Keratinocyte (primary cell): ENCODE measurements at regions not wholly inside any gene's neighbourhood (a gene's known extent, or its start where the extent isn't known, plus 50 kb on each side); places are given as distances from the start of the nearest gene placed in this dataset.

Experiments used
- DNase-seq: peaks from one replicate; pipeline ENCODE4 v3.0.0-alpha.2; 2011; ENCODE audit warnings: low read depth, missing footprints, low spot score
- FAIRE-seq: peaks from 2 replicates; lab custom pipeline; 2011; peaks lifted over from hg19 to GRCh38; lab: Jason Lieb, UNC
- H2AFZ ChIP-seq: 2 replicates; pipeline ENCODE4 v1.6.0; 2012; ENCODE audit warnings: low read length, control low read depth, inconsistent platforms; ENCODE audit not compliant: control insufficient read depth
- H3K27ac ChIP-seq: 2 replicates; pipeline ENCODE4 v1.5.1; 2011; ENCODE audit warnings: low read length; ENCODE audit not compliant: control insufficient read depth, insufficient read depth
- H3K27me3 ChIP-seq: 3 replicates; pipeline ENCODE4 v1.6.0; 2011; ENCODE audit warnings: low read length; ENCODE audit not compliant: control insufficient read depth, insufficient read depth; ENCODE audit errors: extremely low read depth
- H3K36me3 ChIP-seq, 2 experiments: 2 replicates in 1 of 2; 3 replicates in 1 of 2; pipeline ENCODE4 v1.5.1; 2011; ENCODE audit warnings: low read length in 2 of 2, mild to moderate bottlenecking in 1 of 2; ENCODE audit not compliant: control insufficient read depth in 2 of 2, insufficient read depth in 2 of 2; ENCODE audit errors: extremely low read depth in 1 of 2
- H3K4me1 ChIP-seq: 3 replicates; pipeline ENCODE4 v1.5.1; 2011; ENCODE audit warnings: low read length; ENCODE audit not compliant: control insufficient read depth, insufficient read depth; ENCODE audit errors: extremely low read depth
- H3K4me2 ChIP-seq: 3 replicates; pipeline ENCODE4 v1.6.0; 2011; ENCODE audit warnings: low read depth, low read length; ENCODE audit not compliant: control insufficient read depth, insufficient read depth; ENCODE audit errors: extremely low read depth
- H3K4me3 ChIP-seq, 3 experiments: fragments of 200-600 bp in 1 of 3; sonication (generic) in 1 of 3; 2 replicates in 2 of 3; 3 replicates in 1 of 3; pipeline ENCODE4 v1.5.1; 2011 to 2016; ENCODE audit warnings: low read length in 3 of 3, mild to moderate bottlenecking in 3 of 3, control low read depth in 2 of 3, inconsistent platforms in 1 of 3, low read depth in 1 of 3, mixed read lengths in 1 of 3, mixed run types in 1 of 3, moderate library complexity in 1 of 3; ENCODE audit not compliant: control insufficient read depth in 2 of 3, insufficient read depth in 2 of 3; ENCODE audit errors: extremely low read depth in 1 of 3
- H3K79me2 ChIP-seq: 2 replicates; pipeline ENCODE4 v1.6.0; 2012; ENCODE audit warnings: low read length; ENCODE audit not compliant: control insufficient read depth, insufficient read depth
- H3K9ac ChIP-seq: 3 replicates; pipeline ENCODE4 v1.6.0; 2011; ENCODE audit warnings: low read length; ENCODE audit not compliant: control insufficient read depth, insufficient read depth; ENCODE audit errors: extremely low read depth
- H3K9me1 ChIP-seq: 3 replicates; pipeline ENCODE4 v1.6.0; 2011; ENCODE audit warnings: low read length; ENCODE audit not compliant: control insufficient read depth, insufficient read depth; ENCODE audit errors: extremely low read depth
- H3K9me3 ChIP-seq: 2 replicates; pipeline ENCODE4 v1.5.1; 2012; ENCODE audit warnings: low read depth, low read length; ENCODE audit not compliant: control insufficient read depth
- H4K20me1 ChIP-seq: 3 replicates; pipeline ENCODE4 v1.6.0; 2011; ENCODE audit warnings: low read length; ENCODE audit not compliant: control insufficient read depth, insufficient read depth; ENCODE audit errors: extremely low read depth
- EZH2 ChIP-seq: IDR thresholded peaks from one replicate; pipeline ENCODE4 v1.6.1; 2012; ENCODE audit warnings: inconsistent platforms, mild to moderate bottlenecking, low read length, moderate library complexity
- dilution Hi-C: fragments of 300-500 bp; cut with MboI; formaldehyde crosslinking; loops from one replicate; pipeline ENCODE4 v1.7.0; 2020; ENCODE audit warnings: low sequenced_read_pairs; ENCODE audit not compliant: extremely low pct_ligation_motif_present
- TF ChIP-seq, protein P1 (sequence below), 3 experiments: IDR thresholded peaks in 1 of 3; conservative IDR thresholded peaks in 1 of 3; optimal IDR thresholded peaks in 1 of 3; 2 replicates in 2 of 3; 3 replicates in 1 of 3; pipeline versions ENCODE3 to v1.5.1; 2011; ENCODE audit warnings: low read length in 3 of 3, mild to moderate bottlenecking in 3 of 3, moderate library complexity in 2 of 3, control low read depth in 1 of 3, inconsistent platforms in 1 of 3; ENCODE audit not compliant: insufficient read depth in 2 of 3; ENCODE audit errors: extremely low read depth in 1 of 3

DNA sequence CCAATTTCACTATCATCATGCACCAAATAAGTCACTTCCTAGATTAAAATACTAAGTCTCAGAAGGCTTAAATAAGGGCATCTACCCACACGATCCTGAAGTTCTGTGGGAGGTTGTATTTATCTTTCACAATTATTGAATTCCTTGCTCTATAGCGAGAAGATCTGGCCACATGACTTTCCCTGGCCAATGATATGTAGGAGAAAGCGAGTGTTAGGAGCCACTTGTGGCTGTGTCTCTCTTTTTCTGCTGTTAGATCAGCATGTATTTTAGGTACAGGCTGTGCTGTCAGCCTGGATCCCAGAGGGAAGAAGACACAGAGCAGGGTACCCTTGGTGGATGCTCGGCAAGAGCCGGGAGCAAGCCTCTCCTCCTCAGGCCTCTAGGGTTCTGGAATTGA is 131.3 kb upstream of the DPP6 start:
- Histone ChIP-seq H3K4me3 (no peak overlapping the region), H3K9me1 (no peaks in the 10 kb centered on the region), H2AFZ (no peak overlapping the region), H3K4me1 (no peaks in the 10 kb centered on the region), H3K4me2 (no peak overlapping the region), H3K79me2 (no peaks in the 10 kb centered on the region), H3K36me3 (no peaks in the 10 kb centered on the region), H3K9me3 (no peaks in the 10 kb centered on the region), H4K20me1 (no peaks in the 10 kb centered on the region), H3K27ac (no peak overlapping the region), H3K27me3 (no peaks in the 10 kb centered on the region), H3K9ac (no peak overlapping the region)
- dilution Hi-C loops: no loop called here
- DNase-seq (no peak), FAIRE-seq (no peak)
- TF ChIP-seq, protein P1, sequence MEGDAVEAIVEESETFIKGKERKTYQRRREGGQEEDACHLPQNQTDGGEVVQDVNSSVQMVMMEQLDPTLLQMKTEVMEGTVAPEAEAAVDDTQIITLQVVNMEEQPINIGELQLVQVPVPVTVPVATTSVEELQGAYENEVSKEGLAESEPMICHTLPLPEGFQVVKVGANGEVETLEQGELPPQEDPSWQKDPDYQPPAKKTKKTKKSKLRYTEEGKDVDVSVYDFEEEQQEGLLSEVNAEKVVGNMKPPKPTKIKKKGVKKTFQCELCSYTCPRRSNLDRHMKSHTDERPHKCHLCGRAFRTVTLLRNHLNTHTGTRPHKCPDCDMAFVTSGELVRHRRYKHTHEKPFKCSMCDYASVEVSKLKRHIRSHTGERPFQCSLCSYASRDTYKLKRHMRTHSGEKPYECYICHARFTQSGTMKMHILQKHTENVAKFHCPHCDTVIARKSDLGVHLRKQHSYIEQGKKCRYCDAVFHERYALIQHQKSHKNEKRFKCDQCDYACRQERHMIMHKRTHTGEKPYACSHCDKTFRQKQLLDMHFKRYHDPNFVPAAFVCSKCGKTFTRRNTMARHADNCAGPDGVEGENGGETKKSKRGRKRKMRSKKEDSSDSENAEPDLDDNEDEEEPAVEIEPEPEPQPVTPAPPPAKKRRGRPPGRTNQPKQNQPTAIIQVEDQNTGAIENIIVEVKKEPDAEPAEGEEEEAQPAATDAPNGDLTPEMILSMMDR (optimal IDR thresholded peaks at IDR 0.05 in 1 of 3, IDR thresholded peaks at IDR 0.05 in 1 of 3, conservative IDR thresholded peaks at IDR 0.05 in 1 of 3; ENCODE audit: extremely low read depth in 1 of 3, insufficient read depth in 2 of 3, low read length in 3 of 3): no peak
- TF ChIP-seq EZH2: no peak

DNA sequence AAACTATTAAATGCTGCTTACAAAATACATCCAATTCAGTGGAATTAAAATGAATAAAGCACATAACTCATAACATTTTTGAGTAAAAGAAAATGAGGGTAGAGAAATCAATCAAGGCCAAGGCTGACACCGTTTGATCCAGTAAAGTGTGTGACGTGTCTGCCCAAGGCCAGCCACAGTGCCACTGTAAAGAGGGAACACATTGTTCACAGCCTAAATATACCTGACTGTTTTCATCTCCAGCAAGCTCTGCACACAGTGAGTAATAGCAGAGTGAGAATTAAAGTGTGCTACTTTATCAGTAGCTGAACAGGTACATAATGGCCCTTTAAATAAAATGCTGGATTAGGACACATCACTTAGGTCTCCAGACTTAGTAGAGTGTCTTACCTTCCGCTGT is 130.8 kb upstream of the DPP6 start:
- no peaks in the 10 kb centered on the region for H3K79me2 ChIP-seq
- no peak overlapping the region for H3K4me2 ChIP-seq
- dilution Hi-C loops: no loop called here
- DNase-seq (no peak), FAIRE-seq (no peak)
- H3K9me1 ChIP-seq: no peaks in the 10 kb centered on the region
- TF ChIP-seq, protein P1 (optimal IDR thresholded peaks at IDR 0.05 in 1 of 3, IDR thresholded peaks at IDR 0.05 in 1 of 3, conservative IDR thresholded peaks at IDR 0.05 in 1 of 3; ENCODE audit: extremely low read depth in 1 of 3, insufficient read depth in 2 of 3, low read length in 3 of 3): no peak
- TF ChIP-seq EZH2: no peak
- no peaks in the 10 kb centered on the region for H4K20me1 ChIP-seq
- H3K4me1 ChIP-seq: no peaks in the 10 kb centered on the region
- H3K27me3 ChIP-seq: no peaks in the 10 kb centered on the region
- H3K36me3 ChIP-seq: no peaks in the 10 kb centered on the region
- no peak overlapping the region for H2AFZ ChIP-seq
- H3K4me3 ChIP-seq: no peak overlapping the region
- no peak overlapping the region for H3K9ac ChIP-seq
- no peaks in the 10 kb centered on the region for H3K9me3 ChIP-seq
- no peak overlapping the region for H3K27ac ChIP-seq
